GM23248 (cell line): ENCODE measurements at regions not wholly inside any gene's neighbourhood (a gene's known extent, or its start where the extent isn't known, plus 50 kb on each side); places are given as distances from the start of the nearest gene placed in this dataset.
"Not testable (repeated sequence)": the region's sequence is repeated elsewhere in the genome, so short reads cannot be mapped to it uniquely, and the experiment has no call there.

Experiments used
- DNase-seq: peaks from one replicate; pipeline ENCODE4 v3.0.0-alpha.2; 2015
- H2AFZ ChIP-seq: fragments of 200-600 bp; sonication (generic); 2 replicates; pipeline ENCODE4 v1.6.1; 2016; ENCODE audit warnings: antibody characterized with exemption
- H3F3A ChIP-seq: fragments of 200-600 bp; sonication (generic); 2 replicates; pipeline ENCODE4 v1.6.1; 2016; ENCODE audit warnings: mild to moderate bottlenecking, antibody characterized with exemption, mixed run types; ENCODE audit not compliant: insufficient read depth
- H3K27ac ChIP-seq: fragments of 200-600 bp; sonication (generic); 2 replicates; pipeline ENCODE4 v1.5.1; 2016; ENCODE audit warnings: mild to moderate bottlenecking
- H3K27me3 ChIP-seq: fragments of 200-600 bp; sonication (generic); replicated peaks from 2 replicates; pipeline ENCODE4 v1.6.1; 2016; ENCODE audit warnings: mild to moderate bottlenecking; ENCODE audit not compliant: insufficient read depth
- H3K36me3 ChIP-seq: fragments of 200-600 bp; sonication (generic); 2 replicates; pipeline ENCODE4 v1.6.1; 2016; ENCODE audit warnings: low read depth, mild to moderate bottlenecking
- H3K4me1 ChIP-seq: fragments of 200-600 bp; sonication (generic); 2 replicates; pipeline ENCODE4 v1.6.1; 2016; ENCODE audit warnings: mild to moderate bottlenecking; ENCODE audit not compliant: insufficient read depth
- H3K4me2 ChIP-seq: fragments of 200-600 bp; sonication (generic); one replicate; pipeline ENCODE4 v1.6.1; 2016; ENCODE audit warnings: mild to moderate bottlenecking; ENCODE audit not compliant: unreplicated experiment
- H3K4me3 ChIP-seq: fragments of 200-600 bp; sonication (generic); 2 replicates; pipeline ENCODE4 v1.5.1; 2016; ENCODE audit warnings: mild to moderate bottlenecking
- H3K79me2 ChIP-seq: fragments of 200-600 bp; sonication (generic); 2 replicates; pipeline ENCODE4 v1.6.1; 2016; ENCODE audit warnings: mild to moderate bottlenecking; ENCODE audit not compliant: insufficient read depth
- H3K9ac ChIP-seq: fragments of 200-600 bp; sonication (generic); 2 replicates; pipeline ENCODE4 v1.6.1; 2016; ENCODE audit warnings: mild to moderate bottlenecking
- H3K9me2 ChIP-seq: fragments of 200-600 bp; sonication (generic); 2 replicates; pipeline ENCODE4 v1.6.1; 2016; ENCODE audit warnings: mixed run types, mild to moderate bottlenecking, moderate library complexity; ENCODE audit not compliant: insufficient read depth
- H3K9me3 ChIP-seq: fragments of 200-600 bp; sonication (generic); one replicate; pipeline ENCODE4 v1.6.1; 2017; ENCODE audit warnings: low read depth
- H4K20me1 ChIP-seq: fragments of 200-600 bp; sonication (generic); 2 replicates; pipeline ENCODE4 v1.6.0; 2016; ENCODE audit not compliant: insufficient read depth
- EZH2 ChIP-seq: fragments of 200-600 bp; sonication (generic); IDR thresholded peaks from 2 replicates; pipeline ENCODE4 v1.6.1; 2018; ENCODE audit warnings: antibody characterized with exemption, mild to moderate bottlenecking; ENCODE audit not compliant: insufficient read depth, poor library complexity, severe bottlenecking
- EZH2phosphoT487 ChIP-seq: fragments of 200-600 bp; sonication (generic); IDR thresholded peaks from 2 replicates; pipeline ENCODE4 v1.6.1; 2018; ENCODE audit warnings: antibody characterized with exemption, moderate library complexity, mild to moderate bottlenecking, low read depth; ENCODE audit not compliant: insufficient read depth
- WGBS, 2 experiments: methylation state at CpG; one replicate each; pipeline ENCODE4 v1.1.6; 2015 to 2017; ENCODE audit warnings: low lambda C conversion rate in 2 of 2, low coverage in 1 of 2; ENCODE audit errors: missing lambda C conversion rate in 2 of 2; 5-methylcytosine and 5-hydroxymethylcytosine counted together
- in situ Hi-C: fragments of 300-500 bp; cut with MboI; formaldehyde crosslinking; loops from 2 replicates; pipeline ENCODE4 v1.15.0; 2020

- Histone ChIP-seq H3K36me3 (no peaks in the 10 kb centered on the region), H3K4me2 (no peak overlapping the region), H3K4me1 (peaks cover 15% of the 10 kb centered on the region), H3K4me3 (no peak overlapping the region), H3K9ac (no peak overlapping the region), H2AFZ (no peak overlapping the region), H3K9me2 (no peaks in the 10 kb centered on the region), H3K79me2 (no peaks in the 10 kb centered on the region), H3K27me3 (0 out of 2 replicates have a peak, but pooled peaks cover 1% of the 10 kb centered on the region), H4K20me1 (no peaks in the 10 kb centered on the region), H3K9me3 (no peaks in the 10 kb centered on the region), H3K27ac (no peak overlapping the region), H3F3A (no peaks in the 10 kb centered on the region)
- in situ Hi-C loops = no loop called here
- 29 to 42% methylated on average over 4 of the region's 4 CpGs for WGBS, 2 experiments
- DNase-seq = no peak
- TF ChIP-seq EZH2 = no peak
- no peak for TF ChIP-seq EZH2phosphoT487
Observed at GRCh38 chr5:110879675-110880074, 140.9 kb downstream of the SLC25A46 start.

DNA sequence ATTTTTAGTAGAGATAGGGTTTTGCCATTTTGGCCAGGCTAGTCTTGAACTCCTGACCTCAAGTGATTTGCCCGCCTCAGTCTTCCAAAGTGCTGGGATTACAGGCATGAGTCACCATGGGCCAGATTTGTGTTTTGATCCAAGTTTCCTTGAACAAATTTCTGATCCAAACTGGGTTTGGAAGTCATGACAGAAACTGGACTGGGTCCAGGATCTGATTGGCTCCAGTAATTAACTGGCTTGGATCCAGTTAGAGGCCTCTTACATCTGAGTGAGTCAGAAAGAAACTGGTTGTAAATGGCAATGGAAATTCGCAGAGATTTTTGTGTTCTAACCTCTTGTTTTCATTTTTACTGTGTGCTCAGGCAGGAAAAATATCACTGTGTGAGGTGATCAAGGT, 141.6 kb downstream of the SLC25A46 start:
- H3K4me2 ChIP-seq = no peak overlapping the region
- H2AFZ ChIP-seq = no peak overlapping the region
- no peaks in the 10 kb centered on the region for H3F3A ChIP-seq
- H3K9ac ChIP-seq = no peak overlapping the region
- no peaks in the 10 kb centered on the region for H3K27me3 ChIP-seq
- in situ Hi-C loops = no loop called here
- no peaks in the 10 kb centered on the region for H3K36me3 ChIP-seq
- H3K4me3 ChIP-seq = no peak overlapping the region
- H3K4me1 ChIP-seq = peaks cover 15% of the 10 kb centered on the region
- no peak overlapping the region for H3K27ac ChIP-seq
- WGBS, 2 experiments = 0 to 3% methylated on average over 2 of the region's 2 CpGs
- H3K9me2 ChIP-seq = no peaks in the 10 kb centered on the region
- TF ChIP-seq EZH2phosphoT487 (no peak), EZH2 (no peak)
- no peaks in the 10 kb centered on the region for H4K20me1 ChIP-seq
- H3K9me3 ChIP-seq = no peaks in the 10 kb centered on the region
- H3K79me2 ChIP-seq = no peaks in the 10 kb centered on the region
- DNase-seq = peak; percentile 70

DNA sequence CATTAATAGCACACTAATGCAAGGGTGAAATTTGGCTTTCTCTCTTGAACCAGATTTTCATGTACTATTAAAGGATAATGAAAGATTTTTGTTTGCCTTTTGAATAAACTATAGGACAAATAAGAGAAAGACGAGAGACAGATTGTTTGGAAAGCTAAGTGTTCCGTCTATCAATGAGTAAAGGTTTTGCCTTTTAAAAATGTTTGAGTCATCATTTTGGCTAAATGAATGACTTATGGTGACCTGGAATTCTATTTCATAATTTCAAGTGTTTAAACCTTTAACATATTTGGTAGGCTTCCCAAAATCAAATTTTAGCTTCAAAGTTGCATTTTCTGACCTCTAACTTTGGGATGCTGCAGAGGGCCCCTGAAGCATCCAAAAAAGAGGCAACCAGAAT, 145.2 kb downstream of the SLC25A46 start:
- Histone ChIP-seq H2AFZ (no peak overlapping the region), H3K4me1 (peaks cover 15% of the 10 kb centered on the region), H3K36me3 (no peaks in the 10 kb centered on the region), H3K79me2 (no peaks in the 10 kb centered on the region), H3K9ac (no peak overlapping the region), H4K20me1 (no peaks in the 10 kb centered on the region), H3K9me3 (no peaks in the 10 kb centered on the region), H3K27me3 (no peaks in the 10 kb centered on the region), H3K9me2 (no peaks in the 10 kb centered on the region), H3K27ac (no peak overlapping the region), H3K4me3 (no peak overlapping the region), H3F3A (no peaks in the 10 kb centered on the region), H3K4me2 (peak overlapping the region; percentile 1)
- DNase-seq = peak; percentile 37
- in situ Hi-C loops = no loop called here
- WGBS, 2 experiments = 28 to 33% methylated on average over 2 of the region's 2 CpGs
- no peak for TF ChIP-seq EZH2

DNA sequence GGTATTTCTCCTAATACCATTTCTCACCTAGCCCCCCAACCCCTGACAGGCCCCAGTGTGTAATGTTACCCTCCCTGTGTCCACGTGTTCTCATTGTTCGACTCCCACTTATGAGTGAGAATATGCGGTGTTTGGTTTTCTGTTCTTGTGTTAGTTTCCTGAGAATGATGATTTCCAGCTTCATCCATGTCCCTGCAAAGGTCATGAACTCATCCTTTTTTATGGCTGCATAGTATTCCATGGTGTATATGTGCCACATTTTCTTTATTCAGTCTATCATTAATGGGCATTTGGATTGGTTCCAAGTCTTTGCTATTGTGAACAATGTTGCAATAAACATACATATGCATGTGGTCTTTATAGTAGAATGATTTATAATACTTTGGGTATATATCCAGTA, 148.4 kb downstream of the SLC25A46 start:
- H3K27ac ChIP-seq, H2AFZ ChIP-seq, H3F3A ChIP-seq, DNase-seq, H3K4me3 ChIP-seq, H3K4me1 ChIP-seq, H3K27me3 ChIP-seq, H3K9me2 ChIP-seq, in situ Hi-C loops, H3K4me2 ChIP-seq, H3K9ac ChIP-seq, H3K9me3 ChIP-seq, H4K20me1 ChIP-seq, H3K36me3 ChIP-seq, H3K79me2 ChIP-seq: not testable (repeated sequence)
- 74 to 77% methylated on average over 3 of the region's 3 CpGs for WGBS, 2 experiments

GRCh38 chr5:110893854-110894483, 155.2 kb downstream of the SLC25A46 start:
- H3K27me3 ChIP-seq = peaks cover 17% of the 10 kb centered on the region; the same call in 1 of the 2 replicates
- H3K36me3 ChIP-seq, H2AFZ ChIP-seq, H3K4me2 ChIP-seq, DNase-seq, in situ Hi-C loops, H3K27ac ChIP-seq, H3K79me2 ChIP-seq, H4K20me1 ChIP-seq, H3K4me3 ChIP-seq, H3F3A ChIP-seq, H3K9me2 ChIP-seq, H3K4me1 ChIP-seq, H3K9me3 ChIP-seq, H3K9ac ChIP-seq: not testable (repeated sequence)
- 82 to 83% methylated on average over 25 to 32 of the region's 36 CpGs for WGBS, 2 experiments
